Kidney capillary endothelial cell (primary cell): ENCODE measurements at regions not wholly inside any gene's neighbourhood (a gene's known extent, or its start where the extent isn't known, plus 50 kb on each side); places are given as distances from the start of the nearest gene placed in this dataset.
A peak's percentile ranks its signal among the peaks of the same experiment; 100 is the strongest.

ENCODE experiments used
- DNase-seq: peaks from one replicate; pipeline ENCODE4 v3.0.0-alpha.2; 2018; ENCODE audit warnings: low spot score

DNA sequence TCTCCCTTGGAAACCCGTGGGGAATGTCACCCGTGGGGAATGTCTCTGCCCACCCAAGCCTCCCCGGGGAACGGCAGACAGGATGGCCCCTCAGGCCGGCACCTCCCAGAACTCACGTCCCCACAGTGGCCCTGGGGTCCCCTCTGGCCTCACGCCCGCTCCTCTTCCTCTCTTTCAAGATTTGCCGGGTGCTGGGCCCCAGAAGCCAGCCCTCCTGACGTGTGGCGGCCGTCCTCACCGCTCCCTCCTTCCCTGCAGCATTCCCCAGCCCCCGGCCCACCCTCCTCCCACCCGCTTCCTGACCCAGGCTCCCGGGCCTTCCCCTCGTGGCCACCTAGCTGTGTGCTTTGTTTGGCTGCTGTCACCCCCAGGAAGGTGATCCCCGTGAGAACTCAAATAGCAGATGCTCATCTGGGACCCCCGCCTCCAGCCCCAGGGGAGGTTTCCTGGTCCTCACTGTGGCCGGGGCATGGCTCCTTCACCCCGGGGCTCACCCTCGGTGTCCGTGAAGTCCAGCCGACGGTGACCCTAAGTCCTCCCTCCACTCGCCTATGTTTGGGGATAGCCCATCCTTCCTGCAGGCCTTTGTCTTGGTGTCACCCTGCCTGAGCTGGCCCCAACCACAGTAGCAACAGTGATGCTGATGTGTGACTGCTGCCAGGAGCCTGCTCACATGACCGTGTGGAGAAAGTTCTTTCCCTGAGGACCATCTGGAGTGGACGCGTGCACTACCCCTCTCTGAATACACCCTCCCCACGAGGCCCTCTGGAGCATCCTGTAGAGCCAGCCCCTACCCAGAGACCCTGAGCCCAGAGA is 163.3 kb upstream of the IER5L start:
- no peak for DNase-seq

DNA sequence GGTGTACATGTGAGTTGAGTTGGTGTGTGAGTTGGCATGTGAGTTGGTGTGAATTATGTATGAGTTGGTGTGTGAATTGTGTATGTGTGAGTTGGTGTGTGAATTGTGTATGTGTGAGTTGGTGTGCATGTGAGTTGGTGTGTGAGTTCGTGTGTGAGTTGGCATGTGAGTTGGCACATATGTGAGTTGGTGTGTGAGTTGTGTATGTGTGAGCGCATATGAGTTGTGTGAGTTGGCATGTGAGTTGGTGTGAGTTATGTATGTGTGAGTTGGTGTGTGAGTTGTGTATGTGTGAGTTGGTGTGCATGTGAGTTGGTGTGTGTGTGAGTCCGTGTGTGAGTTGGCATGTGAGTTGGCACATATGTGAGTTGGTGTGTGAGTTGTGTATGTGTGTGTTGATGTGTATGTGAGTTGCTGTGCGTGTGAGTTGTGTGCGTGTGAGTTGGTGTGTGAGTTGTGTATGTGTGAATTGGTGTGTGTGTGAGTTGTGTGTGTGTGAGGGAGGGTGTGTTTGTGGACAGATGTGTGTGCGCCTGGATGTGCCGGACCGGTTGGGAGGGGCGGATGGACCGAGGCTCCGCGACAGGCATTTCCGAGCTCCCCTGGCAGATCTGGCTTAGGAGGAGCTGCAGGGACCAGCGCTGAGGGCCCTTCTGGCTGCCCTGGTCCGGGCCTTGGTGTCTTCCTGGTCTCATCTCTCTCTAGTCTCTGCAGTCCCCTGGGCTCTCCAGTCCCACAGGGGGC is 162.5 kb upstream of the IER5L start:
- no peak for DNase-seq

DNA sequence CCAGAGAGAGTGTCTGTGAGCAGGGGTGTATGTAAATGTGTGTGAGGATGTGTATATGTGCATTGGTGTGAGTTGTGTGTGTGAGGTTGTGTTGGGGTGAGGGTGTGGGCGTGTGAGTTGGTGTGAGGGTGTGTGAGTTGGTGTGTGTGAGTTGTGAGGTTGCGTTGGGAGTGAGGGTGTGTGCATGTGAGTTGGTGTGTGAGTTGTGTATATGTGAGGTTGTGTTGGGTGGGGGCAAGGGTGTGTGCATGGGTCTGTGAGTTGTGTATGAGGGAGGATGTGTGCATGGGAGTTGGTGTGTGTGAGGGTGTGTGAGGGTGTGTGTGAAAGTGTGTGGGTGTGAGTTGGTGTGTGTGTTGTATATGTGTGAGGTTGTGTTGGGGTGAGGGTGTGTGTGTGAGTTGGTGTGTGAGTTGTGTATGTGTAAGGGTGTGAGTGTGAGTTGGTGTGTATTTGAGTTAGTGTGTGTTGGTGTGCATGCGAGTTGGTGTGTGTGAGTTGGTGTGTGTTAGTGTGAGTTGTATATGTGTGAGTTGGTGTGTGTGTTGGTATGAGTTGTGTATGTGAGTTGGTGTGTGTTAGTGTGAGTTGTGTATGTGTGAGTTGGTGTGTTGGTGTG is 161.6 kb upstream of the IER5L start:
- DNase-seq: no peak

DNA sequence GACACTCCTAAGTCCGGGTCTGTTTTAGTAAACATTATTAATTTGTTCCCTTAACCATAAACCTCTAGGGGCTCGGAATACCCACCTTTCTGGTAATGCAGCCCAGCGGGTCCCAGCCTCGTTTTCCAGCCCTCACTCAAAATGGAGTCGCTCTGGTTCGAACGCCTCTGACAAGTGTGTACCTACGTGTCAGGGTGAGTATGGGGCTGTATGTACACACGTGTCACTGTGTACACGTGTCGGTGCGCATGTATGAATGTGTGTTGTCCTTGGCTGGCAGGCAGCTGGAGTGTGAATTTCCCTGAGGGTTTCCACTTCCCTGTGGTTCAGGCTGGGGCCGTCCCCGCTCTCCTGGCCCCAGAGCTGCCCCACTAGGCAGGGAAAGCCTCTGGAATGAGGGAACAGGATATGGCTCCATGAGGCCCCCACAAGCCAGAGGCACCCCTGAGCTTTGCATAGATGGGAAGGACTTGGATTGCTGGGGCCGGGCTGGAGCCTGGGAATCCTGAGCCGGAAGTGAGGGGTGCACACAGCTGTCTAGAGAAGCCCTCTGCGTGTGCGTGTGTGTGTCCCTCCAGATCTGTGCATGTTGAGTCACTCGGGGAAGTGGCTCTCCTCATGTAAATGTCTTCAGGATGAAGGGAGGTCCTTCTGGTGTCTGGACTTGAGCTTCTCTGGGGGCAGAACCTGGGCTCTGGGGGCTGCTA is 160.8 kb upstream of the IER5L start:
- DNase-seq: peak; percentile 24

DNA sequence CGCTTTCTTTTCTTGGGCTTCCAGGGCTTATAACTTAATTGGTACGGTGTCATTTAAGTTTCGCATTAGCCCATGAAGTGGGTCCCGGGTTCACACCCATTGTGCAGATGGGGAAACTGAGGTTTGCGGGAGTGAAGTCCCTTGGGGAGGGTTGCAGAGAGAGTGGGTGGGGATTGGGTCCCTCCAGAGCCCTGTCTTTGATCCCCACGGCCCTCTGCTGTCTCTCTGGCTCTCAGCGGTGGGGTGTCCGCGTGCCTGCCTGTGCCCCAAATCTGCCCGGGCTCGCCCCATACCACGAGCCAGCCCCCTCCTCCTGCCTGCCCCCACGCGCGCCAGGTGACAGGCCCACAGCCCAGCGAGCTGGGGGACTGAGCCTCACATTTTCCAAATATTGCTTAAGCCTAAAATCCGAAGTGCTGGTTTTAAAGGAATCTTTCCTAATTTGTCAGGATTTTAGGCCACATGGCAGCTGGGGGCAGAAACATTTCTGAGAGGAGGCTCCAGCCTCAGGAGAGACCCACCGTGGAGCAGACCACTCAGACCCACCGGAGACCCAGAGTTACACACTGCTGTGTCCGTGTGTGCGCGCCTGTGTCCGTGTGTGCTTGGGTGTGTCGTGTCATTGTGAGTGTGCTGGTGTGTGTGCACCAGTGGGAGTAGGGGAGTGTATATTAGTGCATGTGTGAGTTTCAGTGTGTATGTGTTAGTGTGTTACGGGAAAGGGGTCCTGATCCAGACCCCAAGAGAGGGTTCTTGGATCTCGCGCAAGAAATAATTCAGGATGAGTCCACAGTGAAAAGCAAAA is 159.5 kb upstream of the IER5L start:
- DNase-seq: no peak

DNA sequence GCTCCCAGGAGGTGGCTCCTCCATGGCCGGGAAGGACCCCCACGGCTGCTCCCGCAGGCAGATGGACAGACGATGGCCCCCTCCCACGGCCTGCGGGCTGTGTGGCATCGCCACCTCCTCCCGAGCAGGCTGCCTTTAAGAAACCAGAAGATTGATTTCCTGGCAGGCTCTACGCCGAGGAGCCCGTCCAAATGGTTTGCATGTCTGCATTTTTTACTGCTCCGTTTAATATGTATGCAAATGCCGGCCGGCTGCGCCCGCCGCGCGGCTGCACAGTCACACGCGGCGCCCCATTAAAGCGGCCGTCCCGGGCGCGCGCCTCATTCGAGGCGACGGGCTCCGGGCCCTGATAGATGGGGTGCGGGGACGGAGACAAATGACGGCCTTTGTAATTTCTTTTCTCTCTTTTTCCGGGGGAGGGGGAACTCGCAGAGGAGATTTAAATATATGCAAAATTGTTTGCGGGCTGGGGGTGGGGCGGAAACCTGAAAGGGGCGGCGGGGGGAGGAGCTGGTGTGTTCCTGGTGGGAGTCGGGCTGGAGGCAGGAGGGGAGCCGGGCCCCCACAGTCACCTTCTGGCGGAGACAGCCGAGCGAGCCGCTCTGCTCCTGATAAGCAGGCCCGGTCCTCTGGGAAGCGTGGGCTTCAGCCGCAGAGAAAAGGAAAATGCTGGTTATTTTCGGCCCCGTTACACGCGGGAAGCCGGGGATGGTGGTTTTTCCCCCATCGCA is 158.7 kb upstream of the IER5L start:
- DNase-seq: no peak

DNA sequence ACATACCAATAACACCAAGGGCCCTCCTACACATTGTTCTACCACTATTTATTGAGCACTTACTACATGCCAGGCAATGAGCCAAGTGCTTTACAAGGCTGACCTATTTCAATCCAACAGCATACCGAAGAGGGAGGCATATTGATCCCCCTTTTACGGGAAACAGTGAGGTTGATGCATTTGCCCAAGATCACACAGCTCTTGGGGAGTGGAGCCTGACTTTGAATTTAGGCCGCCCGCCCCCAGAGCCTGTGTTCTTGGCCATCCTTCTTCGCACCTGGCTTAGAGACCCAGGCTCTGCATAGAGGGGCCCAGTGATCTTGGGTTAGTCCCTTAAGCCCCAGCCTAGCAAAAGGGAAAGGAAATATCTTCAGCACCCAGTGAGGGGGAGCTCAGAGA is 158.1 kb upstream of the IER5L start:
- DNase-seq: no peak

DNA sequence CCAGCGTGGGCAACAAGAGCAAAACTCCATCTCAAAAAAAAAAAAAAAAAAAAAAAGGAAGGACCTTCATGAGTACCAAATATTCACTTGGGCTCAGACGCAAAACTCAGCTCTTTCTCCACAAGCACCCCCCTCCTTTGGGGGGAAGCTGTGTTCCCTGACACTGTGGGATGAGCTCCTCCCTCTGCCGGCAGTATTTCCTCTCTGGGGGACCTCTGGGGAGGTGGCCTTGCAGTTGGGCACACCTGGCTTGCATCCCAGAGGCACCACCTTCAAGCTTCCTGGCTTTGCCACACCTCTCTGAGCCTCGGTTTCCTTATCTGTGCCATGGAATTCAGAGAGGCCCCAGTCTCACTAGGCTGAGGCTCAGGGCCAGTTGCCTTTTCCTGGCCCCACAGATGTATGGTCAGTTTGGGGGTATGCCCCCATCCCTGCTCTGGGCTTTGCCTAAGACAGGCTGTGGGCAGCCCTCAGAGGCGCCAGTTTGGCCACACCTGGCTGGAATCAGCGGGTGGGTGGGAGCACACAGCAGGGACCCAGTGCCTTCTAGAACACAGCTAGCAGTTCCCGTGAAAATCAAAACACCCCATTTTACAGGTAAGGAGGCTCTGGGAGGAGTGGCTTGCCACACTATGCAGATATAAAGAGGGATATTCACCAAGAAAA is 157.5 kb upstream of the IER5L start:
- DNase-seq: no peak

DNA sequence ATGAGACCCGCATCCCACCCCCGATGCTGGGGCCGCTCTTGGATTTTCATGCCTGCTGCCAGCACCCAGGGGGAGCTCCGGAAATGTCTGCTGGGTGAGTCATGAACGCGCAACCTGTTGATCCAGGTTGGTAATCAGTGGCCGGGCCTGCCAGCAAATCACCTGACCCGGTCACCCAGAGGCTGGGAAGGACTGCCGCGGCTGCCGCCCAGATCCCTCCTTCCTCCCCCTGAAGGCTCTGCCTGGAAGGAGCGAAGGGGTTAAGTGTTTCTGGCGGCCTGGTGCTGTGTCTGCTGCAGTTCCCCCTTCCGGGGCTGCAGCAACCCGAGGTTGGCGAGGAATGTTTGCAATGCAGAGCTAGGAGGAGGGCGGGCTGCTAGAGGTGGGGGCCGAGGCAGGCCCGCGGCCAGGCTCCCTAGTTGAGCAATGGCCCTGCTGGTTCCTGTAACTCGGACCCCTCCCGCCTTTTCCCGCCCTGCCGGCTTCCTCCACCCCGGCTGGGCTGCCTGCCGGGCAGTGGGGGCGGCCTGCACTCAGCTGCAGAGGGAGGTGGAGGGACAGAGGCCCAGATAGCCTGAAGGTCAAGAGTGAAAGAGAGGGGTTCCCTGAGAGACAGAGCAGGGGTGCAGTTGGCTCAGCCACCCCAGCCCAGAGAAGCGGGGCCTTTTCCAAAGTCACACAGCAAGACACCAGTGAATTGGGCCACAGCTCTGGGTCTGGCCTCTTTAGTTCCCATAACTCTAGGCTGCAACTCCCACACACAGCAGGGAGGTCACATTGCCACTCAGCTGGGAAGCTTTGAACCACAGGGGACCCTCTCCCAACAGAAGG is 156.3 kb upstream of the IER5L start:
- DNase-seq: no peak

DNA sequence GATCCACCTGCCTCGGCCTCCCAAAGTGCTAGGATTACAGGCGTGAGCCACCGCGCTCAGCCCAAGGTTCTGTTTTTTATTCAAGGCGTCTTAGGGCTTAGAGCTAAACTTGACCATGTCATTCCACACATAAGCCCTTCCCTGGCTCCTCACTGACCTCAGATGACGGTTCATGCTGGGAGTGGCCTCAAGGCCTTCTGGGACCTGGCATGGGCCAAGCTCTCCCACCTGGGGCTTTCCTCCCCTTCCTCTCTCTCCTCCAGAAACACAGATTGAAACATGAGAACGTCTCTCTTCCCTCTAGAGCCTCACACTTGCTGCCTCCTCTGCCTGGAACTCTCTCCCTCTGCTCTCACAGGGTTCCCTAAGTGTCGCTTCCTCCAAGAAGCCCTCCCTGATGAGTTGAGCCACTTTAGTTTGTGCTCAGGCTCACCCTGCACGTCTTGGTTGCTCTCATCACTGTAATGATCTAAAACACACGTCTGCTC is 155.6 kb upstream of the IER5L start:
- DNase-seq: no peak

DNA sequence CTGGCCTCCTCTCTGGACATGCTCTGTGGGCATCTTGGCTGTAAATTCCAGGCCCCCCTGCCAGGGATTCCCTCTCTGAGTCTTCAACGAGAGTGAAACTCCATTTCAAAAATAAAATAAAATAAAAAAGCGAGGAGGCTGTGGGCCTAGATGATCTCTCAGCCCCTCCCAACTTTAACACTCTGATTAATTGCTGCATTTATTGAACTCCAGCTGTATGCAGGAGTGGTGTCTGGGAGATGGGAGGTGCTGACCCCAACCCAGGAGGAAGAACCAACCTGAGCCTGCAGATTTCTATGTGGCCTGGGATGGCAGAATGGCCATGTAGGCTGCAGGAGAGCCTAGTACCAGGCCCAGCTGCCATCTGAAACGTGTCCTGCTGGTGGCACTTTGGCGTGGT is 154.5 kb upstream of the IER5L start:
- DNase-seq: no peak

DNA sequence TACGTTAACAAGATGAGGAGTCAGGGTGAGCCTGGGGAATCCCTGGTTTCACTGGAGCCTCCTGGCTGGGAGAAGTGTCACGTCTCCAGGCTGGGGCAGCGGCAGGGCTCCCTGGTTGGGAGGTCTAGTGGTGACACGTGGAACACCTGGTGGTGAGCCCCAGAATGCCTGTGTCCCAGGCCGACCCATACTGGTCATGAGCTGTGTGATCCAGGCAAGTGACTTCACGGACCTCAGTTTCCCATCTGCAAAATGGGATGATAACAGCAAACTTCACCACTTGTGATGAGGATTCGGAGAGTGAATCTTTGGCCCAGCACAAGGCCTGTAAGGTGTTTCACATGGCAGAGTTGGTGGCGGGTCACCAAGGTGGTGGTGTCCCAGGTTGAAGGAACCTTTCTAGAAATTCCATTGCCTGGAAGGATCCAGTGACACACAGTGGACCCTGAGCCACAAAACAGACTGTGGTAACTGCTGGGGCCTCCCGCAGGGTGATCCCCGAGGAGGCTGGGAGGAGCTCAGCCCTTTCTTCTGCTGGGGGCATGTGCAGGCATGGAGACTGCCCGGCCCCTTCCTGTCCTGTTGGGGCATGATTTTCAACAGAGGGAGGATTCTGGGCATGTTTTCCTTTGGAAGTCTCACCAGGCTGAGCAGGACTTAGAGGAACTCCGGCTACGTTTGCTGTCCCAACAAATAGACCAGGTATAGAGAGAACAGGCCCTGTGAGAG is 153.9 kb upstream of the IER5L start:
- no peak for DNase-seq

DNA sequence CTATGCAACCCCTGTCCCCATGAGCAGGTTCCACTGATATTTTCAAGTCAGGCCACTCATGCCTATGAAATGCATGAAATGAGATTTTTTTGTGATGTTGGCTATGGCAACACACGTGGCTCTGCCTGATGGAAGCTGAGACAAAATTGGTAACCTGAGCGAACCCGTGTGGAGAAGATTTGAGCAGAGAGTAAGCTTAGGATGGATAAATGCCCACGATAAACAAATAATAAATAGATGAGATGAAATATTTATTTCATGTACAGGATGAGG is 153.4 kb upstream of the IER5L start:
- DNase-seq: no peak

DNA sequence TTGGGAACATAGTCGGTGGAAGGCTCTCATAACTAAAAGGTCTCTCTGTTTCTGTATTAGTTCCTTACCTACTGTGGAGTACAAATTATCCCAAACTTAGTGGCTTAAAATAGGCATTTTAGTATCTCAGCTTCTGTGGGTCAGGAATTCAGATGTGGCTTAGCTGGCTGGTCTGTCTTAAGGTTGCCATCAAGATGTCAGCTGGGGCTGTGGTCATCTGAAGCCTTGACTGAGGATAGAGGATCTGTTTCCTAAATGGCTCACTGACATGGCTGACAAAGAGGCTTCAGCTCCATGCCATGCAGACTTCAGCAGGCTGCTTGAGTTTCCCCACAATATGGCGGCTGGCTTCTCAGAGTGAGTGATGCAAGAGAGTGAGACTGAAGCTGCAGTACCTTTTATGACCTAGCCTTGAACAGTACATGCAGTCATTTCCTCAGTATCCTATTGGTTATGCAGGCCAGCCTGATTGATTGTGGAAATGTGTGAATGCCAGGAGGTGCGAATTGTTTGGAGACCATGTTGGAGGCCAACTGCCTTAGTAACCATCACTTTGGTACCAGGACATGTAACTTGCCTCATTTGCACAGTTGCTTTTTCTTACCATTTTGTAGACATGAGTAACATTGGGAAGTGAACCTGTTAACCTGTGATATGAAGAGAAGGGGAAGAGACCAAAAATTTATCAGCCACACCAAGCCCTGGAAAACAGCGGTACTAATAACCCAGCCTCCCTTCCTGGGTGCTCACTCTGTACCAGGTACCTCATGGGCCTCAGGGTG is 152.8 kb upstream of the IER5L start:
- no peak for DNase-seq

DNA sequence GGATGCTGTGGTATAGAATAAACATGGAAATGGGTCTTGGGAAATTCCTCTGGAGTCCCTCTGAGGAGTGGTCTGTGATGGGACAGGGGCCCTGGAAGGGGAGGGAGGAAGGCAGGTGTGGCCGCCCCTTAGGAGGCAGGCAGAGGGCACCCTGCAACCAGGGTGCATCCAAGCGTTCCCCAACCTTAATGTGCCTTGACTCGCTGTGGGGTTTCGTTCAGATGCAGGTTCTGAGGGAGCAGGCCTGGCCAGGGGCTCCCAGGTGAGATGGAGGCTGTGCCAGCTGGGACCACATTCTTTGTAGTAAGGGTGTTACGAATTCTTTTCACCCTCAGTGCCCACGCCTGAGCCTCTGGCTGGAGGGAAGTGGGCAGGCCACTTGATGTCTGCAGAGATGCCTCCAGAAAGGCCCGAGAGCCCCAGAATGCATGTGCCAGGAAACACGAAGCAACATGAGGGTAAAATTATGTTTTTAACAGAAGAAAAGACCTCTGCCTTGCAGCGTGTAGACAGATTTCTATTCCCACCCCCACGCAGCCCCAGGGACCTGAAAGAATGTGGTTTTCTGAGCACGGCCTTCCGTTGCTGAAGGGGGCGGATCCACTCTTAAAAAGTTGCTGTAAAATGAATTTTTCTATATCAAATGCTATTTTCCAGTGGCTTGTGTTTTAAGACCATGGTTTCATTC is 150.4 kb upstream of the IER5L start:
- no peak for DNase-seq

DNA sequence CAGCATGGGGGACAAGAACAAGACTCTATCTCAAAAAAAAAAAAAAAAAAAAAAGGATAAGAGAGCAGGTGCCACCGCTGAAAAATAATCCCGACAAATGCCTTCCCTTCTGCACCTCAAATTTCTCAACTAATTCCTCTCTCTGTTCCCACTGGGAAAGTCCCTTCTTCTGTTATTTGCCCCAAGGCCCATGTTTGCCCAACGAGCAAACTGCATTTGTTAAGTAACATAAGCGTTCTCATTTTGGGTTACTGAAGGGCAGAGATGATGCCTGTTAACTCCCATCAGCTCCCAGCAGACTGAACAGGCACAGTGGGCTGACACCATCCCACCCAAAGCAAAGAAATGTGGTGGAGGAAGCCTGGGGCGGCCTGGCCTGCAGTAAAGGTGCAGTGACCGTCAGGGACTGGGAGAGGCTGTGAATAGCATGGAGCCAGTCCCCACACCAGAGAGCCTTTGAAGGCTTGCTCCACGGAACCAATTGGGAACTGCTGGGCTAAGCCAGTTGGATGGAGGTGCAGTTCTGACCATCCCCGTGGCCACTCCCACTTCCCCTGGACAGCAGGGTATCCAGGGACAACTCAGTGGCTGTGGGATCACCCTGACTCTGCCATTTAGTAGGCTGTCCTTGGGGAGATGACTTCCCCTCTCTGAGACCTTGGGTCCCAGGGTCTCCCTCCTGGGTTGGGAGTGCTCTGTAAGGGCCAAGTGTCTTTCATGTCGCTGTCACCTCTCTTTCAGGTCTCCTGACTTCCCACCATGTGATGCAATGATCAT is 149.7 kb upstream of the IER5L start:
- no peak for DNase-seq
